Endothelial cell of umbilical vein (primary cell): ENCODE measurements at regions not wholly inside any gene's neighbourhood (a gene's known extent, or its start where the extent isn't known, plus 50 kb on each side); places are given as distances from the start of the nearest gene placed in this dataset.

ENCODE experiments used
- EZH2 ChIP-seq: IDR thresholded peaks from 2 replicates; pipeline ENCODE4 v1.6.1; 2012; ENCODE audit warnings: borderline replicate concordance, low read depth, mild to moderate bottlenecking, moderate library complexity, low read length, inconsistent platforms; ENCODE audit not compliant: severe bottlenecking
- MYC ChIP-seq: IDR thresholded peaks from one replicate; pipeline ENCODE4 v1.6.1; 2011; ENCODE audit warnings: mild to moderate bottlenecking, low read depth, low read length
- POLR2AphosphoS5 ChIP-seq: IDR thresholded peaks from 2 replicates; pipeline ENCODE4 v1.6.1; 2012; ENCODE audit warnings: low read depth, mild to moderate bottlenecking, control low read depth, low read length, moderate library complexity; ENCODE audit not compliant: insufficient read depth
- TF ChIP-seq, protein P1 (sequence below), 2 donors: IDR thresholded peaks; 1 replicate in 1 of 2; 2 replicates in 1 of 2; pipeline ENCODE4 v1.5.1; 2011; ENCODE audit warnings: low read length in 2 of 2, mild to moderate bottlenecking in 2 of 2, moderate library complexity in 2 of 2, control low read depth in 1 of 2, inconsistent platforms in 1 of 2, low read depth in 1 of 2; ENCODE audit not compliant: insufficient read depth in 1 of 2; ENCODE audit errors: extremely low read depth in 1 of 2
- TF ChIP-seq, protein P2 (sequence below): IDR thresholded peaks from 2 replicates; pipeline ENCODE4 v1.6.1; 2011; ENCODE audit not compliant: insufficient read depth, insufficient read length

DNA sequence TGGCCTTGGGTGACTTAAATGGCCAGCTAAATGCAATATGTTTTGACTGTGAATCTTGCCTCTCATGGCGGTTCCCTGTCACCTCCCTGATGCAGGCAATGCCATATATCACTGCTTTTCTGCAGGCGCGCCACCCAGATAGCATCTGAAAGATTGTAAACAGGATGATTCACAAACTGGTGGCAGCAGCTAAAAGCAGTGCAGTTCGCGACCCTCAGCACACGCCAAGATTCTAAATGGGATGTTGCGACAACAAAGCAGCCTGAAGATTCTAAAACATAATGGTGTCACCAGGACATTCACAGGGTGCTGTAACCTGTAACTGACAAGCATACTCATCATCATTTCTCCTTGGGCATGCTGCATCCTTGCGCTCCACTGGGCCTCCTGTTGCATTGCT is 440.4 kb upstream of the CADM1 start:
- TF ChIP-seq, protein P1, sequence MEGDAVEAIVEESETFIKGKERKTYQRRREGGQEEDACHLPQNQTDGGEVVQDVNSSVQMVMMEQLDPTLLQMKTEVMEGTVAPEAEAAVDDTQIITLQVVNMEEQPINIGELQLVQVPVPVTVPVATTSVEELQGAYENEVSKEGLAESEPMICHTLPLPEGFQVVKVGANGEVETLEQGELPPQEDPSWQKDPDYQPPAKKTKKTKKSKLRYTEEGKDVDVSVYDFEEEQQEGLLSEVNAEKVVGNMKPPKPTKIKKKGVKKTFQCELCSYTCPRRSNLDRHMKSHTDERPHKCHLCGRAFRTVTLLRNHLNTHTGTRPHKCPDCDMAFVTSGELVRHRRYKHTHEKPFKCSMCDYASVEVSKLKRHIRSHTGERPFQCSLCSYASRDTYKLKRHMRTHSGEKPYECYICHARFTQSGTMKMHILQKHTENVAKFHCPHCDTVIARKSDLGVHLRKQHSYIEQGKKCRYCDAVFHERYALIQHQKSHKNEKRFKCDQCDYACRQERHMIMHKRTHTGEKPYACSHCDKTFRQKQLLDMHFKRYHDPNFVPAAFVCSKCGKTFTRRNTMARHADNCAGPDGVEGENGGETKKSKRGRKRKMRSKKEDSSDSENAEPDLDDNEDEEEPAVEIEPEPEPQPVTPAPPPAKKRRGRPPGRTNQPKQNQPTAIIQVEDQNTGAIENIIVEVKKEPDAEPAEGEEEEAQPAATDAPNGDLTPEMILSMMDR (IDR thresholded peaks at IDR 0.05; ENCODE audit: extremely low read depth in 1 of 2, insufficient read depth in 1 of 2, low read depth in 1 of 2, low read length in 2 of 2), result no peak
- TF ChIP-seq, protein P2, sequence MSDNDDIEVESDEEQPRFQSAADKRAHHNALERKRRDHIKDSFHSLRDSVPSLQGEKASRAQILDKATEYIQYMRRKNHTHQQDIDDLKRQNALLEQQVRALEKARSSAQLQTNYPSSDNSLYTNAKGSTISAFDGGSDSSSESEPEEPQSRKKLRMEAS, result no peak
- TF ChIP-seq MYC (no peak), POLR2AphosphoS5 (no peak), EZH2 (no peak)
